GM19395 (cell line): ENCODE measurements at regions not wholly inside any gene's neighbourhood (a gene's known extent, or its start where the extent isn't known, plus 50 kb on each side); places are given as distances from the start of the nearest gene placed in this dataset.
"Not testable (repeated sequence)": the region's sequence is repeated elsewhere in the genome, so short reads cannot be mapped to it uniquely, and the experiment has no call there.

Experiments used
- ATAC-seq: cut with Tn5 transposase; IDR thresholded peaks from one replicate; pipeline ENCODE4 v1.9.1; 2021; ENCODE audit warnings: mild to moderate bottlenecking, moderate library complexity; ENCODE audit not compliant: unreplicated experiment

GRCh38 chr11:116324077-116324476, 448.7 kb downstream of the BUD13 start:
- not testable (repeated sequence) for ATAC-seq

- ATAC-seq: no peak
Measured at GRCh38 chr11:116317212-116317611, 455.6 kb downstream of the BUD13 start.

GRCh38 chr11:116314006-116314405, 458.8 kb downstream of the BUD13 start:
- no peak for ATAC-seq

GRCh38 chr11:116312570-116313391, 460.0 kb downstream of the BUD13 start:
- no peak for ATAC-seq

- no peak for ATAC-seq
Measured at GRCh38 chr11:116311206-116311605, 461.6 kb downstream of the BUD13 start.

GRCh38 chr11:116310698-116311097, 462.1 kb downstream of the BUD13 start:
- ATAC-seq: no peak

GRCh38 chr11:116310226-116310625, 462.6 kb downstream of the BUD13 start:
- ATAC-seq: no peak

- ATAC-seq: no peak
Measured at GRCh38 chr11:116309446-116309845, 463.3 kb downstream of the BUD13 start.

- no peak for ATAC-seq
Measured at GRCh38 chr11:116302756-116303155, 470.0 kb downstream of the BUD13 start.

- ATAC-seq: no peak
Measured at GRCh38 chr11:116301141-116301540, 471.6 kb downstream of the BUD13 start.

GRCh38 chr11:116300232-116300631, 472.6 kb downstream of the BUD13 start:
- ATAC-seq: no peak

GRCh38 chr11:116294630-116295029, 478.2 kb downstream of the BUD13 start:
- no peak for ATAC-seq

GRCh38 chr11:116287866-116288265, 484.9 kb downstream of the BUD13 start:
- ATAC-seq: no peak

GRCh38 chr11:116285026-116285425, 487.8 kb downstream of the BUD13 start:
- no peak for ATAC-seq

GRCh38 chr11:116283300-116283699, 489.5 kb downstream of the BUD13 start:
- no peak for ATAC-seq

GRCh38 chr11:116282481-116282880, 490.3 kb downstream of the BUD13 start:
- no peak for ATAC-seq

- no peak for ATAC-seq
Measured at GRCh38 chr11:116281173-116282160, 491.3 kb downstream of the BUD13 start.

GRCh38 chr11:116279511-116279910, 493.3 kb downstream of the BUD13 start:
- ATAC-seq: no peak

- ATAC-seq: no peak
Measured at GRCh38 chr11:116278076-116278475, 494.7 kb downstream of the BUD13 start.

- peak; percentile 95 for ATAC-seq
Measured at GRCh38 chr11:116276051-116277044, 496.4 kb downstream of the BUD13 start.
